ENCODE measurements at regions not wholly inside any gene's neighbourhood (a gene's known extent, or its start where the extent isn't known, plus 50 kb on each side); places are given as distances from the start of the nearest gene placed in this dataset.

DNA sequence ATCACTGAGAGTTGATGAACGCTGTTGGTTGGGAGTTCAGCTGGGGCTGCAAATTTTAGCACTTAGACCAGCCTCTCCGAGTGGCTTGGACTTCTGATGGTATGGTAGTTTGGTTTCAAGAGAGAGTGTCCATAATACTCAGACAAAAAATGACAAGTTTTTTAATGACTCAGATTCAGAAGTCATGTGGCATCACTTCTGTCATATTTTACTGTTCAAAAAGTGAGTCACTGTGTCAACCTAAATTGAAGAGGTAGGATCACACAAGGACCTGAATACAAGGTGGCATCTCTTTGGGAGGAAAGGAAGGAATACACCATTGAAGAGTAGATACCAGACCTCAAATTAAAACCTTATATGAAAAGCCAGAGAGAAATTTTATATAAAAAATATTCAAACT lies 99.1 kb upstream of the CHMP2B start:
- DNase-seq: no peak
- no peak overlapping the region for H3K27ac ChIP-seq
- H3K4me1 ChIP-seq: no peaks in the 10 kb centered on the region
- no peaks in the 10 kb centered on the region for H3K27me3 ChIP-seq
- no peak for TF ChIP-seq CTCF (IDR thresholded peaks at IDR 0.05)
- no peak for TF ChIP-seq POLR2A (IDR thresholded peaks at IDR 0.05)
- intact Hi-C loops (cut with DNase I; ENCODE audit: low total_unique reads): no loop called here
- no peaks in the 10 kb centered on the region for H3K9me3 ChIP-seq
- H3K36me3 ChIP-seq (ENCODE audit: low read depth, missing control alignments): no peaks in the 10 kb centered on the region
- H3K4me3 ChIP-seq: no peak overlapping the region
- 68 to 94% methylated on average over 2 of the region's 2 CpGs for WGBS, 2 donors

DNA sequence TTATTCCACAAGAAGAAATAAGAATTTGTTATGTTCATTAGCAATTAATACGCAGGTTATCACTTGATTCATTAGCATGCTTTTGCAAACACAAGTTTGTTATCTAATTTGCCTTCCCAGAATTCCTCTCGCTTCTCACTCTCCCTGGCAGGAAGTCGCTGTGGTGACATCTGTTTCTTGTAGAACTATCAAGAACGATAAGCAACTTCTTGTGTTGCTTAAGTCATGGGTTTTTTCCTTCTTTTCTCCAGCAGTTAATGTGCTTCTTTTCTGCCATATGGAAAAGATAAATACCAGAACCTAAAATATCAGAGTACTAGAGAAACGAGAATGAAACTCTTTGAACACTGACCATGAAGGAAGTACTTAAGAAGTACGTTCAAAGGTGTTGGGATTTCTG lies 99.8 kb upstream of the CHMP2B start:
- intact Hi-C loops (cut with DNase I; ENCODE audit: low total_unique reads): no loop called here
- Histone ChIP-seq H3K4me3 (no peak overlapping the region), H3K36me3 (ENCODE audit: low read depth, missing control alignments) (no peaks in the 10 kb centered on the region), H3K4me1 (no peaks in the 10 kb centered on the region), H3K27me3 (no peaks in the 10 kb centered on the region), H3K9me3 (no peaks in the 10 kb centered on the region), H3K27ac (no peak overlapping the region)
- no peak for TF ChIP-seq CTCF (IDR thresholded peaks at IDR 0.05)
- no peak for TF ChIP-seq POLR2A (IDR thresholded peaks at IDR 0.05)
- WGBS, 2 donors: 46 to 56% methylated on average over 6 of the region's 6 CpGs
- no peak for DNase-seq

- WGBS, 2 donors: 40 to 75% methylated on average over 4 of the region's 4 CpGs
- TF ChIP-seq POLR2A (IDR thresholded peaks at IDR 0.05): no peak
- no peaks in the 10 kb centered on the region for H3K36me3 ChIP-seq (ENCODE audit: low read depth, missing control alignments)
- no peaks in the 10 kb centered on the region for H3K9me3 ChIP-seq
- intact Hi-C loops (cut with DNase I; ENCODE audit: low total_unique reads): no loop called here
- H3K27ac ChIP-seq: no peak overlapping the region
- H3K4me1 ChIP-seq: no peaks in the 10 kb centered on the region
- no peaks in the 10 kb centered on the region for H3K27me3 ChIP-seq
- no peak overlapping the region for H3K4me3 ChIP-seq
- DNase-seq: no peak
Observed at GRCh38 chr3:87126321-87126720, 100.8 kb upstream of the CHMP2B start.

GRCh38 chr3:87125116-87125515 lies 102.0 kb upstream of the CHMP2B start:
- H3K9me3 ChIP-seq: no peaks in the 10 kb centered on the region
- DNase-seq: no peak
- TF ChIP-seq POLR2A (IDR thresholded peaks at IDR 0.05) (no peak), CTCF (IDR thresholded peaks at IDR 0.05) (no peak)
- no peaks in the 10 kb centered on the region for H3K27me3 ChIP-seq
- intact Hi-C loops (cut with DNase I; ENCODE audit: low total_unique reads): no loop called here
- H3K4me3 ChIP-seq: no peak overlapping the region
- H3K36me3 ChIP-seq (ENCODE audit: low read depth, missing control alignments): no peaks in the 10 kb centered on the region
- H3K4me1 ChIP-seq: no peaks in the 10 kb centered on the region
- 77 to 94% methylated on average over 5 of the region's 5 CpGs for WGBS, 2 donors
- no peak overlapping the region for H3K27ac ChIP-seq

- intact Hi-C loops (cut with DNase I; ENCODE audit: low total_unique reads): no loop called here
- Histone ChIP-seq H3K4me3 (no peak overlapping the region), H3K27me3 (no peaks in the 10 kb centered on the region), H3K4me1 (no peaks in the 10 kb centered on the region), H3K36me3 (ENCODE audit: low read depth, missing control alignments) (no peaks in the 10 kb centered on the region), H3K27ac (no peak overlapping the region), H3K9me3 (no peaks in the 10 kb centered on the region)
- TF ChIP-seq CTCF (IDR thresholded peaks at IDR 0.05): no peak
- no peak for TF ChIP-seq POLR2A (IDR thresholded peaks at IDR 0.05)
- DNase-seq: no peak
Observed at GRCh38 chr3:87122766-87123165, 104.3 kb upstream of the CHMP2B start.

All from testis (tissue), 2 donors.